NCI-H1092 (cell line): ENCODE measurements at regions not wholly inside any gene's neighbourhood (a gene's known extent, or its start where the extent isn't known, plus 50 kb on each side); places are given as distances from the start of the nearest gene placed in this dataset.

Experiments
- DNase-seq: peaks from one replicate; lab custom pipeline; 2025; lab: John Stamatoyannopoulos, UW

GRCh38 chr15:100703032-100703578, 100.7 kb downstream of the ASB7 start:
- DNase-seq, result no peak

GRCh38 chr15:100703671-100704070, 101.3 kb downstream of the ASB7 start:
- no peak for DNase-seq

DNA sequence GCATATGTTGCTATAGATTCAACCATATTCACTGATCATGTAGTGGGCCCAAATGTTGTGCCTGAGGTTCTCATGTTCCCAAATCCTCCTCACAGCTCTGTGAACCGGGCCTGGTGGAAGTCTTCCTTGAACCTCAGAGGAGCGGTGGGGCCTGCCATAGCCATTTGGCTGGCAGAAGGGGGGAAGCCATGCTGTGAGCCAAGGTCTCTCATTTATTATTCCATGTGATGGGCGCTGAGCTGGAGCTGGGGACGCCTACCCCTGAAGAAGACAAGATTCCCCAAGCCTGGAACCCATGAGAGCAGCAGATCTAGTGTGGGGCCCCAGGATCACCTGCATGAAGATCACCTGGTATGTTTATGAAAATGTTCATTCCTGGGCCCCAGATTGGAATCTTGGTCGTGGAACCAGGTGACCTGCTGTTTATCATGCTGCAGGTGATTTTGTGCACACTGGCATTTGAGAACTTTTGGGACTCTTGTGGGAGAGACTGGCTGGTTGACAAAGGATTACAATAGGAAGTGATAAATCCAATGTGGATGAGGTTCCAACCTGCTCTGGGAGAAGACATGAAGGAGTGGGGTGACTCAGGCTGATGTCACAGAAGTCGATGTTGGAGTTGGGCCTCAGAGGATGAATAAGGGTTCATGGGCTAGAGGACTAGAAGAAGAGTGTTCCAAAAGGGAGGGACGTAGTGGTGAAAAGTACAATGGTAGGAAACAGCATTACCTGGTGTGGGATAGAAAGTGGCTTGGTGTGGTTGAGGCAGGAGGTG, 102.1 kb downstream of the ASB7 start:
- no peak for DNase-seq

GRCh38 chr15:100705065-100705464, 102.7 kb downstream of the ASB7 start:
- DNase-seq, result no peak

DNA sequence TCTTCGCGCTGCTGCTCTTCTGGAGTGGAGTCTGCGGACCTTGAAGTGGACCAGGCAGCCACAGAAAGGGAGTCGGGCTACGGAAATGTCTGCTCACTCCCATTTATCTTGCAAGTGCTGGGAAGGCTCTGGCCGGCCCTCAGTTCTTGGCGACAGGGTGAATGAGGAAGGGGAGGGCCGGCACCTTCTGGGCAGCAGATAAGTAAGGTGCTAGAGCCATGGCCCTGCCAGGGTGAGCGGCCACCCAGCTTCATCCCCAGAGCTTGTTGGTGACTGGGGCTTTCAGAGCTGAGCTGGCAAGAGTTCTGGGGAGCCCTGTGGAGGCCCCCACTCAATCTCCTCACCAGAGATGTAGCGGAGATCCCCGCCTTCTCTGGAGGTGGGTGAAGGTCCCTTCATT, 103.5 kb downstream of the ASB7 start:
- DNase-seq, result no peak

- DNase-seq, result no peak
Measured at GRCh38 chr15:100707229-100707628, 104.8 kb downstream of the ASB7 start.

- DNase-seq, result no peak
Measured at GRCh38 chr15:100708916-100709315, 106.5 kb downstream of the ASB7 start.

DNA sequence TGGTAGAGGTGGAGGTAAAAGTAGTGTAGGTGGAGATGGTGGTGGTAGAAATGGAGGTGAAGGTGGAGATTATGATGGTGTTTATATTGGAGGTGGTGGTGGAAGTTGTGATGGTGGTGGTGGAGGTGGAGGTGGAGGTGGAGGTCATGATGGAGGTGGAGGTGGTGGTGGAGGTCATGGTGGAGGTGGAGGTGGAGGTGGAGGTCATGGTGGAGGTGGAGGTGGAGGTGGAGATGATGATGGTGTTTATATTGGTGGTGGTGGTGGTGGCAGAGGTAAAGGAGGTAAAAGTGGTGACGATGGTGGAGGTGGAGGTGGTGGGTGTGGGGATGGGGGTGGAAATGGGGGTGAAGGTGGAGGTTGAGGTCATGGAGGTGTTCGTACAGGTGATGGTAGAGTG, 107.8 kb downstream of the ASB7 start:
- no peak for DNase-seq

- DNase-seq, result no peak
Measured at GRCh38 chr15:100710744-100711515, 108.5 kb downstream of the ASB7 start.

DNA sequence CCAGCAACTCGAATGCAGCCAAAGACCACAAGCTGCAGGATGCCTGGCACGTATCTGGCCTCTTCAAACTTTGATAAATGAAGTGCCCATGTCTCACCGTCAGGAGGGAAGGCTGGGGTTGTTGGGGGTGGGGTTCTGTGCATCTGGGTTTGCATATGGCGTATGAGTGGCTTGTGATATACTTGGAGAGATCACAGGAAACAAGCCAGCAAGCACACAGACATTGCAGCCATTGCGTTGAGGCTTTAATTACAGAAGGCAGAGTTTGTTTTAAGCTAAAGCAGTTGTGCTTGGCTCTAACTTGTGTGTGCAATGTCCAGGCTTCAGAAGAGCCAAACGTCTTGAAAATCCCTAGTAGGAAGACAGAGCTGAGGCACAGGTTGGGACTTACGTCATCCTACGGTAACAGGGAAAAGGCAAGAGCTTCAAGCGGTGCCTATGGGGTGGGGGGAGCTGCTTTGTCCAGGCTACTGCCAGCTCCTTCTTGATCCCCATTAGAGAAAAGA, 109.2 kb downstream of the ASB7 start:
- DNase-seq, result no peak

DNA sequence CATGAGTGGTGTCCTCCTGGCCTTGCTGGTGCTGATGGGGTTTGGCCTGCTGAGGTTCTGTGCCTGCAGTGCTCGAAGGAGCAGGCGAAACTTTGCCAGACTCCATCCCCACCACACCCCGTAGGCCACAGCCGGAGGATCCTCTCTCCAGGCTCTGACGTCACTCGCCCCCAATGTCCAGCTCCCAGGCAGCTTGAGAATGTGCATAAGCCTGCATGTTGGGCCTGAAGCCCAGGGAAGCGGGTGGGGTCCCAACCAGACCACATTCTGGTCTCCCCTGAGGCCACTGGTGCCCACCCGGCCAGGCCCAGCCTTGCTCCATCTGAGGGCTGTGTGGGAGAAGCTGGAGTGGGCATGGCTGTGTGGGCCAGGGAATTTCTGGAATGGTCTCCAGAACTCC, 109.8 kb downstream of the ASB7 start:
- DNase-seq, result no peak

DNA sequence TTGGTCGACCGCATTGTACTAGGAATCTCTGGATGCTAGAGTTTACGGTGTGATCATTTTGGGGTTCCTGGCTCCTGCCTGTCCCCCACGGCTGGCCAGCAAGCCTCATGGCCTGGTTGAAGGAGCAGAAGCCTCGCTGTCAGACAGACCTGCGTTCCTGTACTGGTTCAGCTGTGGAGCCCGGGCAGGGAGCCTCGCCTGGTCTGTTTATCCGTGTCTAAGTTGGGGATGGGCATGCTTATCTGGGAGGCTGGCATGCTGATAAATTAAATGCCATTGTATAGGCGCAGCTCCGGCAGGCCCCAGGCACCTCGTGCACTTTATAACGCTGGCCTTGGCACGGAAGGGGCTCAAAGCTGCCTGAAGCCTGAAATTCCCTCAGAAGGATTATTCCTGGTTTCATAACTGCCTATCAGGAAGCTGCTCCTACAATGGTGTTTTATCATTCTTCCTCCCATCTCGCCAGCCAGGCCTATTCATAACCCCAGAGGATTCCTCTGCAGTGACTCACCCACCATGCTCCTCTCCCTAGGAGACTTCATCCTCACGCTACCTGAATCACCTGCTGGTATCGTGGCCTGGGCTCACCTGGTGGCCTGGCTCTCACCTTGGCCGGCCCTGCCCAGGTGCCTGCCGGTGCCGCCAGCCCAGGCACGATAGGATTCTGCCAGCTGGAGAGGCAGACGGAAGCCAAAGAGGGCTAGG, 110.9 kb downstream of the ASB7 start:
- no peak for DNase-seq

- DNase-seq, result no peak
Measured at GRCh38 chr15:100714034-100714748, 111.8 kb downstream of the ASB7 start.

- no peak for DNase-seq
Measured at GRCh38 chr15:100714749-100715342, 112.5 kb downstream of the ASB7 start.

DNA sequence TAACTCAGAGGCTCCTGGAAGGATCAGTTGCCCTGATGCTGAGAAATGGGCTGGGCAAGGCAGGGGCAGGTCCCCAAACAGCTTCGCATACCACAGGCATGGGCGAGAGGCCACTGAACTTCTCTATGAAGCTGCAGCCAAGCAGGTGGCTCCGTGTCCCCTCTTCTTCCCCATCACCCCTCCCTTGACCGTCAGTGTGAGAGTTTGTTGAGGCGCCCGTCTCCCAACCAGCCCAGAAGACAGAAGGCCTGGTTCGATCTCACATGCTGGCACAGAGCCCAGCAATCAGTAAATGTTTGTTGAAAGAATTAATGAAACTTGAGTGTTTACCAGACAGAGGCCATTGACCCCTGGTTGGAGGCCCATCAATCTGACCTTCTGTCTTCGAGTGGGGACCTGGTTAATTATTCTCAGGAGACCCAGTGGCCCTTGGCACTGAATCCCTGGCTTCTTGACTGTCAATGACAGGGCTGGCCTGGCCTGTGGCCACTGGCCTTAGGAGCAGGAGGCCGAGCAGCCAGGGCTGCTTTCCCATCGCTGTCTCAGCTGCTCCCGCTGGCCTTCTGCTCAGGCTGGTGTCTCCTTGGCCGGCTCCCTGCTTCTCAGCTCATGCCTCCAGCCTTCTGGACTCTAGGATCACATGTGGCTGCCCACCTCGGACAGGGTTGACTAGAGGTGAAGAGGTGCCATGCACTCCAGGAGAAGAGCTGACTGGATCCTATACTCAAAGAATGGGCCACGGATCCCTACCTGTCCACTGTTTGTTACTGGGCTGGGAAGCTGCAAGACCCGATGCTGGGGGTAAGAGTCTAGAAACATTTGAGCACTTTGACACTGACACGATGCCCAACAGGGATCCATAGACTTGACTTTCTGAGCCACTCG, 113.4 kb downstream of the ASB7 start:
- DNase-seq, result no peak

- no peak for DNase-seq
Measured at GRCh38 chr15:100716456-100717085, 114.2 kb downstream of the ASB7 start.

DNA sequence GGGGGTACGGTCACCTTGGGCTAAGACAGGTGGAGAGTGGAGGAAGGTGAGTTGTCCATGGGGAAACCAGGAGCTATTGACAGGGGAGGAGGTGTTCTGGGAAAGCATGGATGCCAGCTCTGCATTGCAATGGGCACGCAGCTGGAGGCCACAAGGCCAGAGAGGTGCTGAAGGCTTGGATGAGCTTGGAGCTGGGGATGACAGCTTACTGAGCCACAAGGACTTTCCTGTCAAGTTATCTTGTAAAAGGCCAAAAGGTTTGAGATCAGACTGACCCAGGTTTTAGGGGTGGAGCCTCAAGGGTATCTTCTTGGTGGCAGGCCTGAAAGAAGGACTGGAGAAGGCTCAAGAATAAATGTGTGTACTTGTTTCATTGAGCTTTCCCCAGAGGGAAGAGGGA, 115.2 kb downstream of the ASB7 start:
- no peak for DNase-seq

DNA sequence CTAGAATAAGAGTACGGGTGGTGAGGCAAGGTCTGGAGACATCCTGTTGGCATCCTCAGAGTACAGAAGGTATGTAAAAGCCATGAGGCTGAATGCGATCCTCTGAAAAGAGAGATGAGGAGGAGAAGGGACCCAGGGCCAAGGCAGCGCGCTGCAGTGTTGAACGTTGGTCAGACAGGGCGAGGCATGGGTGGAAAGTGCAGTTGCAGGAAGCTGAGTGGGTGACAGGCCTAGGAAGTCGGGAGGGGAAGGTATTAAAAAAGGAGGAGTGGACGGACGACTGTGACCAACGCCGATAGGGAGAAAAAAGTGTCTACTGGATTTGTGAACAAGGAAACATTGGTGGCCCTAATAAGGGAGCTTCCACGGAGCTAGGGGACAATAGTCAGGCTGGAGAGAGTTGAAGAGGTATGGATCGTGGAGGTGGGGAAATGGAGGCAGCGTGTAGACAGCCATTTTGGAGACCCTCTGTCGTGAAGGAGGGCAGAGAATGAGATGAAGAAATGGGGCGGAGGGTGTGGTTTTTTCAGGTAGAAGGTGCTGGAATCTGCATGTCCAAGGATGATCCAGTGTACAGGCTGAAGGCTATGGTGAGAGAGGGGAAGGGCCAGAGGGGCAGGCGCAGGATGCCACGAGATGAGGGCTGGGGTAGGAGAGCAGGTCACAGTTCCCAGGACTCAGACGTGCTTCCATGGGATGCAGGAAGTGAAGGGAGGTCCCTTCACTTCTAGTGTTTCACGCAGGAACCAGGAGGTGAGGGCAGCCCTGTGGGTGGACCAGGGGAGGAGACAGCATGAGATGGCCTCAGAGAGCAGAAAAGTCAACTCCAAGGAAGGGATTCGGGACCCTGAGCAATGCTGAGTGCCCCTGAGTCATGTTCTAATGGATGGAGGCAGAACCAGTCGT, 115.9 kb downstream of the ASB7 start:
- no peak for DNase-seq
